ENCODE measurements at regions not wholly inside any gene's neighbourhood (a gene's known extent, or its start where the extent isn't known, plus 50 kb on each side); places are given as distances from the start of the nearest gene placed in this dataset.

DNA sequence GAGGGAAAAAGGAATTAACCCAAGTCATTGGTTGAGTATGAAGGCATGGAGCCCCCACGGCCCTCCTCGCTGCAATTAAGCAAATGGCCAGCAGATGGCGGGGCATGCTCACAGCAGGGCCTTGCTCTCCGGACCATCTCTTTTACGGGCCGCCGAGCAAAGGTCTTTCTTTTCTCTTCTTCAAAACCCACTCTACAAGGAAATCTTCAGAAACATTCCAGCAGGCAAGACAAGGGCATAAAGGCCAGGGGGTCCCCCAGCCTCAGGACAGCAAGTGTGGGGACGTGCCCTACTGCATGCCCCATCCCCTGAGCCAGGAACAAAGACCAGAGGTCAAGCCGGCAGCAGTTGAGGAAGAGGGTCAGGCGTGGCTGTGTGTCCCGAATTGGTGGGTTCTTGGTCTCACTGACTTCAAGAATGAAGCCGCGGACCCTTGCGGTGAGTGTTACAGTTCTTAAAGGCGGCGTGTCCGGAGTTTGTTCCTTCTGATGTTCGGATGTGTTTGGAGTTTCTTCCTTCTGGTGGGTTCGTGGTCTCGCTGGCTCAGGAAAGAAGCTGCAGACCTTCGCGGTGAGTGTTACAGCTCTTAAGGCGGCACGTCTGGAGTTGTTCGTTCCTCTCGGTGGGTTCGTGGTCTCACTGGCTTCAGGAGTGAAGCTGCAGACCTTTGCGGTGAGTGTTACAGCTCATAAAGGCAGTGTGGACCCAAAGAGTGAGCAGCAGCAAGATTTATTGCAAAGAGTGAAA lies 59.6 kb upstream of the TOP1 start:
- peak overlapping the region; percentile 46 for H3K4me3 ChIP-seq (replicated peaks; ENCODE audit: low read depth, low read length)
- TF ChIP-seq, protein P1, sequence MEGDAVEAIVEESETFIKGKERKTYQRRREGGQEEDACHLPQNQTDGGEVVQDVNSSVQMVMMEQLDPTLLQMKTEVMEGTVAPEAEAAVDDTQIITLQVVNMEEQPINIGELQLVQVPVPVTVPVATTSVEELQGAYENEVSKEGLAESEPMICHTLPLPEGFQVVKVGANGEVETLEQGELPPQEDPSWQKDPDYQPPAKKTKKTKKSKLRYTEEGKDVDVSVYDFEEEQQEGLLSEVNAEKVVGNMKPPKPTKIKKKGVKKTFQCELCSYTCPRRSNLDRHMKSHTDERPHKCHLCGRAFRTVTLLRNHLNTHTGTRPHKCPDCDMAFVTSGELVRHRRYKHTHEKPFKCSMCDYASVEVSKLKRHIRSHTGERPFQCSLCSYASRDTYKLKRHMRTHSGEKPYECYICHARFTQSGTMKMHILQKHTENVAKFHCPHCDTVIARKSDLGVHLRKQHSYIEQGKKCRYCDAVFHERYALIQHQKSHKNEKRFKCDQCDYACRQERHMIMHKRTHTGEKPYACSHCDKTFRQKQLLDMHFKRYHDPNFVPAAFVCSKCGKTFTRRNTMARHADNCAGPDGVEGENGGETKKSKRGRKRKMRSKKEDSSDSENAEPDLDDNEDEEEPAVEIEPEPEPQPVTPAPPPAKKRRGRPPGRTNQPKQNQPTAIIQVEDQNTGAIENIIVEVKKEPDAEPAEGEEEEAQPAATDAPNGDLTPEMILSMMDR (IDR thresholded peaks at IDR 0.05; ENCODE audit: low read length, missing control alignments): peak; percentile 95
- peak; percentile 79 for DNase-seq (ENCODE audit: low read depth)

DNA sequence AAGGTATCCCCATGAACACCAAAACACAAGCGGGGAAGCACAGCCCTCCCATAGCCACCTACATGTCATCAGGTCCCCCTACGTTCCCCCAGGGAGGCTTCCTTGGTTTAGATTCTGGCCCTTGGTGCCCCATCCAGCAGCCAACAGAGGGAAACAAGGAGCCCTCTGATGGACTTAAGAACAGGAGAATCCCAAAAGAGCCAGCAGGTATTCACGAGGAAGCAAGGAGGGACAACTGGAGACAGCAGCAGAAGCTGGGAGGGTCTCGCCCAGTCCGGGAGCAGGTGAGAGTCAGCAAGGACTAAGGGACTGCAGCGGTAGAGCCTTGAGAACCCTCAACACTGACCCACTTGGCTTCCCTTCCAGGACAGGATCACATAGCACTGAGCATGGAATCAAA lies 58.4 kb upstream of the TOP1 start:
- TF ChIP-seq, protein P1 (IDR thresholded peaks at IDR 0.05; ENCODE audit: low read length, missing control alignments): peak; percentile 13
- no peak for DNase-seq (ENCODE audit: low read depth)
- no peak overlapping the region for H3K4me3 ChIP-seq (replicated peaks; ENCODE audit: low read depth, low read length)

DNA sequence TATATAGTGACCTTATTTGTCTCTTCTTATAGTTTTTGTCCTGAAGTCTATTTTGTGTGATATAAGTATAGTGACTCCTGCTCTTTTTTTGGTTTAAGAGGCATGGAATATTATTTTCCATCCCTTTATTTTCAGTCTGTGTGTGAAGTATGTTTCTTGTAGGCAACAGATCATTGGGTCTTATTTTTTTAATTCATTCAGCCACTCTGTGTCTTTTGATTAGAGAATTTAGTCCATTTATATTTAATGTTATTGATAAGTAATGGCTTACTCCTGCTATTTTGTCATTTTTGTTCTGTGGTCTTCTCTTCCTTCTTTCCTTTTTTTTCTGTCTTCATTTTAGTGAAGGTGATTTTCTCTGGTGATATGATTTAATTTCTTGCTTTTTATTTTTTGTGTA lies 51.4 kb upstream of the TOP1 start:
- no peak for DNase-seq (ENCODE audit: low read depth)
- TF ChIP-seq, protein P1 (IDR thresholded peaks at IDR 0.05; ENCODE audit: low read length, missing control alignments): no peak
- H3K4me3 ChIP-seq (replicated peaks; ENCODE audit: low read depth, low read length): no peak overlapping the region

DNA sequence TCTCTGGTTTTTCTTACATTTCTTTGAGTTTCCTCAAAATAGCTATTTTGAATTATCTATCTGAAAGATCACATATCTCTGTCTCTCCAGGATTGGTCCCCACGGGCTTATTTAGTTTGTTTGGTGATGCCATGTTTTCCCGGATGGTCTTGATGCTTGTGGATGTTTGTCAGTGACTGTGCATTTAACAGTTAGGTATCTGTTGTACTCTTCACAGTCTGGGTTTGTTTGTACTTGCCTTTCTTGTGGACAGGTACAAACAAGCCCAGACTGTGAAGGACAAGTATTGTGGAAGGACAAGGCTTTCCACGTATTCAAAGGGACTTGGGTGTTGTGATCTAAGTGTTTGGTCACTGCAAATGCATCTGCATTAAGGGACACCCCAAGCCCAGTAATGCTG lies 49.9 kb upstream of the TOP1 start:
- TF ChIP-seq, protein P1 (IDR thresholded peaks at IDR 0.05; ENCODE audit: low read length, missing control alignments): no peak

More for the DNA sequence above, 49.9 kb upstream of the TOP1 start:
- H3K4me3 ChIP-seq (replicated peaks; ENCODE audit: low read depth, low read length): no peak overlapping the region
- DNase-seq (ENCODE audit: low read depth): no peak

Measured in fibroblast of pulmonary artery (primary cell).